ENCODE measurements at regions not wholly inside any gene's neighbourhood (a gene's known extent, or its start where the extent isn't known, plus 50 kb on each side); places are given as distances from the start of the nearest gene placed in this dataset.

DNA sequence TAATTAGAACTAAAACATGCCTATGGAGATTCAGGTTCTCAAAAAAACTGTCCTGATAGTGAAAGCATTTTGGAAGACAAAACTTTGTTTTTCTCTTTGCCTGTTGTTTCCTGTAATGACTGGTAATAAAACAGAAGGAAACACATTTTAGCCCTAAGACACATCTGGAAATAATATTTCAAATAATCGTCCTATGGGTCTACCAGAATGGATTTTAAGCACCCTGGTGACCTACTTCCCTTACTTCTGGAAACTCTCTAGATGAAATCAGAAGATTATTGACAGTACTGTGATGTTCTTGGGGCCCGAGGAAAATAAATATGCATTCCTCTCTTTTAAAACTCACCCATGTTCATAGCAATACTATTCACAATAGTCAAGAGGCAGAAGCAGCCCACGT, 110.1 kb upstream of the TLE4 start:
- WGBS, 2 donors, result 17 to 29% methylated on average over 3 of the region's 3 CpGs
- Histone ChIP-seq H3K9me3 (ENCODE audit: control insufficient read depth, low read length) (no peaks in the 10 kb centered on the region), H3K36me3 (ENCODE audit: control insufficient read depth in 1 of 2, insufficient read depth in 2 of 2, low read length in 1 of 2) (no peaks in the 10 kb centered on the region), H3K4me1 (ENCODE audit: control insufficient read depth in 1 of 2, insufficient read depth in 2 of 2, low read length in 2 of 2) (no peaks in the 10 kb centered on the region), H3K4me3 (ENCODE audit: low read length in 2 of 2) (no peak overlapping the region), H3K27ac (ENCODE audit: low read depth in 1 of 2, low read length in 2 of 2) (no peak overlapping the region), H3K27me3 (ENCODE audit: control insufficient read depth in 1 of 2, insufficient read depth in 2 of 2, low read length in 1 of 2) (no peaks in the 10 kb centered on the region)
- no peak for DNase-seq
- intact Hi-C loops (cut with DNase I), result no loop called here
- ATAC-seq (ENCODE audit: low FRiP score), result no peak

GRCh38 chr9:79465156-79465555, 106.6 kb upstream of the TLE4 start:
- no peak for ATAC-seq (ENCODE audit: low FRiP score)
- no peak overlapping the region for H3K27ac ChIP-seq (ENCODE audit: low read depth in 1 of 2, low read length in 2 of 2)
- intact Hi-C loops (cut with DNase I), result no loop called here
- DNase-seq, result no peak
- no peaks in the 10 kb centered on the region for H3K36me3 ChIP-seq (ENCODE audit: control insufficient read depth in 1 of 2, insufficient read depth in 2 of 2, low read length in 1 of 2)
- H3K4me3 ChIP-seq (ENCODE audit: low read length in 2 of 2), result no peak overlapping the region
- no peaks in the 10 kb centered on the region for H3K4me1 ChIP-seq (ENCODE audit: control insufficient read depth in 1 of 2, insufficient read depth in 2 of 2, low read length in 2 of 2)
- no peaks in the 10 kb centered on the region for H3K9me3 ChIP-seq (ENCODE audit: control insufficient read depth, low read length)
- no peaks in the 10 kb centered on the region for H3K27me3 ChIP-seq (ENCODE audit: control insufficient read depth in 1 of 2, insufficient read depth in 2 of 2, low read length in 1 of 2)

DNA sequence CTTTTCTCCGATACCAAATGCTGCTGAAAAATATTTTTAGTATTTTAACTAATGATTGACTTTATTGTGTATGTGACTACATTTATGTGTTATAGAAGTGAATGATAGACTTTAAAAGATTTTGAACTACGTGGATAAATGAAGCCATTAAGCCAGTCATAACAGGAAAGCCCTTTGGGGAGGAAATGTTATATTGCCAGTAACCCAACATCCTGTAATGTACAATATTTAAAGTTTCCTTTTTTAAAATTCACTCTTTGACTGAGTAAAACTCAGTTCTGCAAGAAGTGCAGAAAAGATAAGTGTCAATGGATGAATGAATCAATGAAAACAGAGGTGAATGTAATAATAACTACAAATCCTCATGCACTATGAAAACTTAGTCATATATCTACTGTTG, 102.6 kb upstream of the TLE4 start:
- no peak for DNase-seq
- H3K27ac ChIP-seq (ENCODE audit: low read depth in 1 of 2, low read length in 2 of 2), result no peak overlapping the region
- 73 to 81% methylated on average over 2 of the region's 2 CpGs for WGBS, 2 donors
- H3K4me3 ChIP-seq (ENCODE audit: low read length in 2 of 2), result no peak overlapping the region
- no peak for ATAC-seq (ENCODE audit: low FRiP score)
- no peaks in the 10 kb centered on the region for H3K4me1 ChIP-seq (ENCODE audit: control insufficient read depth in 1 of 2, insufficient read depth in 2 of 2, low read length in 2 of 2)
- H3K36me3 ChIP-seq (ENCODE audit: control insufficient read depth in 1 of 2, insufficient read depth in 2 of 2, low read length in 1 of 2), result no peaks in the 10 kb centered on the region
- no peaks in the 10 kb centered on the region for H3K27me3 ChIP-seq (ENCODE audit: control insufficient read depth in 1 of 2, insufficient read depth in 2 of 2, low read length in 1 of 2)
- intact Hi-C loops (cut with DNase I), result no loop called here
- H3K9me3 ChIP-seq (ENCODE audit: control insufficient read depth, low read length), result no peaks in the 10 kb centered on the region

DNA sequence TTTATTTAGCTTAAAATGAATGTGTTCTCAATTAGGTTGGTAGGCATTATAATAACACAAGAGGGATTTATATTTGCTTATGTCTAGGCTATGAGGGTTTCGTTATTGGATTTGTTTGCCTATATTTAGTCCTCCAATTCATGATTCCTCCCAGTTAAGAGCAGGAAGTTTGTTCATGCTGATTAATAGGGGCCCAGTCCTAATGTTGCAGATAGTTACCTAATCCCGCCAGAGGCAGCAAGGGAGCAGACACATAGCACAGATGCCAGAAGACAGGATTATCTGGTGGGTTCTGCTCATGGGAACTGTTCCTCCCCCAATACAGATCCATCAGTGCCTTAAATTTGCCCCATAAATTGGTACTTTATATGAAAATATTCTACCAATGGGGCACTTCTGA, 100.8 kb upstream of the TLE4 start:
- no peaks in the 10 kb centered on the region for H3K36me3 ChIP-seq (ENCODE audit: control insufficient read depth in 1 of 2, insufficient read depth in 2 of 2, low read length in 1 of 2)
- no peak overlapping the region for H3K4me3 ChIP-seq (ENCODE audit: low read length in 2 of 2)
- WGBS, 2 donors, result 90% methylated on average over 2 of the region's 2 CpGs
- intact Hi-C loops (cut with DNase I), result loop anchor here in 1 of 2 donors (10.0 kb wide), 1 partner anchor 704 kb away; no protein-coding TSS in a partner anchor
- ATAC-seq (ENCODE audit: low FRiP score), result no peak
- H3K27me3 ChIP-seq (ENCODE audit: control insufficient read depth in 1 of 2, insufficient read depth in 2 of 2, low read length in 1 of 2), result no peaks in the 10 kb centered on the region
- no peak for DNase-seq
- H3K4me1 ChIP-seq (ENCODE audit: control insufficient read depth in 1 of 2, insufficient read depth in 2 of 2, low read length in 2 of 2), result no peaks in the 10 kb centered on the region
- no peaks in the 10 kb centered on the region for H3K9me3 ChIP-seq (ENCODE audit: control insufficient read depth, low read length)
- no peak overlapping the region for H3K27ac ChIP-seq (ENCODE audit: low read depth in 1 of 2, low read length in 2 of 2)

- DNase-seq, result peak; percentile 77 to 85
- no peak overlapping the region for H3K27ac ChIP-seq (ENCODE audit: low read depth in 1 of 2, low read length in 2 of 2)
- 90 to 93% methylated on average over 2 of the region's 2 CpGs for WGBS, 2 donors
- H3K4me1 ChIP-seq (ENCODE audit: control insufficient read depth in 1 of 2, insufficient read depth in 2 of 2, low read length in 2 of 2), result no peaks in the 10 kb centered on the region
- H3K27me3 ChIP-seq (ENCODE audit: control insufficient read depth in 1 of 2, insufficient read depth in 2 of 2, low read length in 1 of 2), result no peaks in the 10 kb centered on the region
- H3K36me3 ChIP-seq (ENCODE audit: control insufficient read depth in 1 of 2, insufficient read depth in 2 of 2, low read length in 1 of 2), result no peaks in the 10 kb centered on the region
- no peak overlapping the region for H3K4me3 ChIP-seq (ENCODE audit: low read length in 2 of 2)
- intact Hi-C loops (cut with DNase I), result loop anchor here in 1 of 2 donors (10.0 kb wide), 1 partner anchor 703 kb away; no protein-coding TSS in a partner anchor
- ATAC-seq (ENCODE audit: low FRiP score), result peak; percentile 93
- no peaks in the 10 kb centered on the region for H3K9me3 ChIP-seq (ENCODE audit: control insufficient read depth, low read length)
These were observed 99.9 kb upstream of the TLE4 start for GRCh38 chr9:79471580-79472543.

DNA sequence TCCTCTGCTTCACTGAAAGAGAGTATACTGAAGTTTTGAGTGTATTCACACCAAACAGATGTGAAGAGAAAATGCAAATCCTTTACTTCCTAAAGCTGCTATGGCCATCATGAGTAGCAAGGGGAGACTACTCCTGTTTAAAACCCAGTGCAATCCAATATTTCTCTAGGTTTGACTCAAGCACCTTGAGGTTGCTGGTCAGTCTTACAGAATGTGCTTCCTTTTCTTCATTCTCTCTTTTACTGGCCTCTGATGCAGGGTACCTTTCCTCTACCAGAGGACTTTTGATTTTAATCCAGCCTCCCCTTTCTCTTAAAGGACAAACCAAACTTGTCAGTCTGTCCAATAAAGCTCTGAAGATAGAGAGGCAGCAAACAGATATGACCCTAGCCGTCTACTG, 98.1 kb upstream of the TLE4 start:
- H3K27me3 ChIP-seq (ENCODE audit: control insufficient read depth in 1 of 2, insufficient read depth in 2 of 2, low read length in 1 of 2), result no peaks in the 10 kb centered on the region
- no peak overlapping the region for H3K27ac ChIP-seq (ENCODE audit: low read depth in 1 of 2, low read length in 2 of 2)
- intact Hi-C loops (cut with DNase I), result loop anchor here in 1 of 2 donors (10.0 kb wide), 1 partner anchor 701 kb away; no protein-coding TSS in a partner anchor
- WGBS, 2 donors, result 3 to 100% methylated on average over 1 of the region's 1 CpG
- DNase-seq (no peak), ATAC-seq (ENCODE audit: low FRiP score) (no peak)
- H3K4me3 ChIP-seq (ENCODE audit: low read length in 2 of 2), result no peak overlapping the region
- H3K4me1 ChIP-seq (ENCODE audit: control insufficient read depth in 1 of 2, insufficient read depth in 2 of 2, low read length in 2 of 2), result no peaks in the 10 kb centered on the region
- H3K36me3 ChIP-seq (ENCODE audit: control insufficient read depth in 1 of 2, insufficient read depth in 2 of 2, low read length in 1 of 2), result no peaks in the 10 kb centered on the region
- H3K9me3 ChIP-seq (ENCODE audit: control insufficient read depth, low read length), result no peaks in the 10 kb centered on the region

DNA sequence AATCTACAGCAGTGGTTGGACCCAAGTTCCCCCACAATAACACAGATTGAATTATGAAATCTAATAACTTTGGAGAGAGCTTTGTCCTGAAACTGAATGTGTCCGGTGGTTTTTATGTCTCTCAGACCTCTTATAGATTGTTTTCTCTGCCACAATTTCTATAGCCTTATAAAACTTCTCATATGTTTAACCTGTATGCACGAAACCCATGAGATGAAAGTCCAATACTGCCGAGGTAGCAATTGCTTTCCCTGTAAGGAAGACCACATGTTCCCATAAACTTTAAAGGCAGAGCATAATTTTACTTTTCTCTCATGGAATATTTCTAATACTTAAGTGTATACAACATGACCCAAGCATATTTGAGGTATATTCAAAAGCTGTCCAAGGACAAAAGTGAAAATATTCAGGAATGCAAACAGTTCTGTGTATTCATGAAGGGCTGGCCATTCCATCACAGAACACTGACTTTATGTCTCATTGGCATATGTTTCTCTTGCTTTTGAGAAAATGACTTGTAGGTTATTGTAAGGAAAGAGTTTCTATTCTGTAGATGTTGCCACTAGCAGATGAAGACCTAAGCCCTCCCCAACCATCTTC, 94.4 kb upstream of the TLE4 start:
- Histone ChIP-seq H3K9me3 (ENCODE audit: control insufficient read depth, low read length) (no peaks in the 10 kb centered on the region), H3K4me3 (ENCODE audit: low read length in 2 of 2) (no peak overlapping the region), H3K27ac (ENCODE audit: low read depth in 1 of 2, low read length in 2 of 2) (no peak overlapping the region), H3K27me3 (ENCODE audit: control insufficient read depth in 1 of 2, insufficient read depth in 2 of 2, low read length in 1 of 2) (no peaks in the 10 kb centered on the region), H3K36me3 (ENCODE audit: control insufficient read depth in 1 of 2, insufficient read depth in 2 of 2, low read length in 1 of 2) (no peaks in the 10 kb centered on the region), H3K4me1 (ENCODE audit: control insufficient read depth in 1 of 2, insufficient read depth in 2 of 2, low read length in 2 of 2) (no peaks in the 10 kb centered on the region)
- WGBS, 2 donors, result 84 to 87% methylated on average over 3 of the region's 3 CpGs
- intact Hi-C loops (cut with DNase I), result loop anchor here in 1 of 2 donors (10.0 kb wide), 1 partner anchor 697 kb away; no protein-coding TSS in a partner anchor
- ATAC-seq (ENCODE audit: low FRiP score) (no peak), DNase-seq (no peak)

DNA sequence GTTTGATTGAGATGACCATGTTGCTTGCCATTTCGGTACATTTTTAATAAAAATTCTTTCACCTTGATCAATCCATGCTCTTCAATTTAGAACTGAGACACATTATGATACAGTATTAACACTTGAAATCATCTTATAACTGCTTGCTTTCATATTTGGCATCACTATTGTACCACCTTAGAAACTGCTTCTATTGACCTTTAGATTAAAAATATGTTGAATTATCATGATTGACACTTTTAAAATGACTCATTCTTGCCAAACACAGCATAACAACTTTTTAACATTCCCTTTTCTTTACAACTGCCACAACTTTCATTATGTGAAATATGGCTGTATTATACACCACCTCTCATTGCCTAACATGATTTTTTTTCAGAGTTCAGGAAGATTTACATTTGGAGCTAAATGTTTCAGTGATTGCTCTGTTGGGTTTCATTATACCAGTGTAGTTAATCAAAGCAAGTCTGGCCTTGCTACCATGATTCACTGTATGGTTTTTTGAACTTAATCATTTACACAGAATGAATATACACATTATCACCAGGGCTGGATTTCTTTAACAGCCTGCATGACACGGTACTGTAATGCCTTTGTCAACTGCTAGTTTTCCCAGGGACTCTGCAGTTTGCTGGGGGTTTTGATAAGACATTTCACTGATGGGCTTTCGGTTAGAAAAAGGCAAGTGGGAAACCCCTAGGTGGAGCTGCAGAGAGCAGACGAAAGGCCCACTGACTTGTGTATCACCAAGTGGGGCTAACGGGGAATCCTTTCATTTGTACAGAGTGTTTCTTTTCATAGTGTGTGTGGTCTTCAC, 93.6 kb upstream of the TLE4 start:
- Histone ChIP-seq H3K27ac (ENCODE audit: low read depth in 1 of 2, low read length in 2 of 2) (no peak overlapping the region), H3K4me1 (ENCODE audit: control insufficient read depth in 1 of 2, insufficient read depth in 2 of 2, low read length in 2 of 2) (no peaks in the 10 kb centered on the region), H3K9me3 (ENCODE audit: control insufficient read depth, low read length) (no peaks in the 10 kb centered on the region), H3K27me3 (ENCODE audit: control insufficient read depth in 1 of 2, insufficient read depth in 2 of 2, low read length in 1 of 2) (no peaks in the 10 kb centered on the region), H3K36me3 (ENCODE audit: control insufficient read depth in 1 of 2, insufficient read depth in 2 of 2, low read length in 1 of 2) (no peaks in the 10 kb centered on the region), H3K4me3 (ENCODE audit: low read length in 2 of 2) (no peak overlapping the region)
- intact Hi-C loops (cut with DNase I), result loop anchor here in 1 of 2 donors (10.0 kb wide), 1 partner anchor 697 kb away; no protein-coding TSS in a partner anchor
- DNase-seq (no peak), ATAC-seq (ENCODE audit: low FRiP score) (no peak)
- WGBS, 2 donors, result 79 to 81% methylated on average over 5 of the region's 5 CpGs
